ENCODE measurements at regions not wholly inside any gene's neighbourhood (a gene's known extent, or its start where the extent isn't known, plus 50 kb on each side); places are given as distances from the start of the nearest gene placed in this dataset.

DNA sequence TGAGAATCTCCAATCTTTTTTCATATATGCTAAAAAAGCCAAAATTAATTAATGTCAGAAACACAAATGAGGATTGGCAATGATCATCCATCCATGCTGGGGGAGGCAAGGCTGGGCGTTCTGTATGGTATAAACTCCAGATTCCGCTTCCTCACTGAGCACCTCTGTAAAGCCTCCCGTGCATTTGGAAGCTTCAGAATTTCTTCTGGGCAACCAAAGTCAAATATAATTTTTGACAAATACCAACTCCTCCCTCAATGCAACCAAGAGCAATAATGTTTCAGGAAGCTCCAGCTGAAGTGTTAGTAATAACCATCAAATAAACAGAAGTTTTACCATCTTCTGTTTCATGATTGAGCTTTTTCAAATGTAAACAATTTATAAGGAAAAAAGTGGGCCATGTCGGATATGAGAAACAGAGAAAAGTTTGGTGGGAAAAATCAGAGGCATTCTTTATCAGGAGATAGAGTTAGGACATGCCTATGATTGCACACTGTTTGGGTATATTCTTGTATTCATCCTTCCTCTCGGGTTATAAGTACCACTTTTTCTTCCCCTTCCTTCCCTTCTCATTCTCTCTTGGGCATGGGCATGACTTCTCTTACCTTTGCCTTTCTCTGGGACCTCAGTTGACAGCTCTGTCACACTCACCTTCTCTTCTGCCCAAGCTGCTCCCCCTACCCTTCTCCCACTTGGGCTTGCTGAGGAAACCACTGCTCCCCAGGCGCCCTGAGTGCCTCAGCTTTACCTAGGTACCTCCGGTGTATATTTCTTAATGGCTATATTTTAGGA, 149.5 kb upstream of the ZEB2 start:
- TF ChIP-seq, protein P1, sequence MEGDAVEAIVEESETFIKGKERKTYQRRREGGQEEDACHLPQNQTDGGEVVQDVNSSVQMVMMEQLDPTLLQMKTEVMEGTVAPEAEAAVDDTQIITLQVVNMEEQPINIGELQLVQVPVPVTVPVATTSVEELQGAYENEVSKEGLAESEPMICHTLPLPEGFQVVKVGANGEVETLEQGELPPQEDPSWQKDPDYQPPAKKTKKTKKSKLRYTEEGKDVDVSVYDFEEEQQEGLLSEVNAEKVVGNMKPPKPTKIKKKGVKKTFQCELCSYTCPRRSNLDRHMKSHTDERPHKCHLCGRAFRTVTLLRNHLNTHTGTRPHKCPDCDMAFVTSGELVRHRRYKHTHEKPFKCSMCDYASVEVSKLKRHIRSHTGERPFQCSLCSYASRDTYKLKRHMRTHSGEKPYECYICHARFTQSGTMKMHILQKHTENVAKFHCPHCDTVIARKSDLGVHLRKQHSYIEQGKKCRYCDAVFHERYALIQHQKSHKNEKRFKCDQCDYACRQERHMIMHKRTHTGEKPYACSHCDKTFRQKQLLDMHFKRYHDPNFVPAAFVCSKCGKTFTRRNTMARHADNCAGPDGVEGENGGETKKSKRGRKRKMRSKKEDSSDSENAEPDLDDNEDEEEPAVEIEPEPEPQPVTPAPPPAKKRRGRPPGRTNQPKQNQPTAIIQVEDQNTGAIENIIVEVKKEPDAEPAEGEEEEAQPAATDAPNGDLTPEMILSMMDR (IDR thresholded peaks at IDR 0.05) = no peak
- TF ChIP-seq POLR2A (IDR thresholded peaks at IDR 0.05) = no peak

Measured in suprapubic skin (tissue), 3 donors.